ENCODE measurements at regions not wholly inside any gene's neighbourhood (a gene's known extent, or its start where the extent isn't known, plus 50 kb on each side); places are given as distances from the start of the nearest gene placed in this dataset.
A peak's percentile ranks its signal among the peaks of the same experiment; 100 is the strongest.

- no peak for DNase-seq
Measured at GRCh38 chr6:24987446-24988115, 51.8 kb upstream of the RIPOR2 start.

- no peak for DNase-seq
Measured at GRCh38 chr6:24988562-24988961, 52.8 kb upstream of the RIPOR2 start.

- DNase-seq: no peak
Measured at GRCh38 chr6:24990236-24990845, 54.6 kb upstream of the RIPOR2 start.

GRCh38 chr6:24990944-24991809, 55.4 kb upstream of the RIPOR2 start:
- DNase-seq: no peak

- peak; percentile 33 for DNase-seq
Measured at GRCh38 chr6:24991810-24992467, 56.2 kb upstream of the RIPOR2 start.

GRCh38 chr6:24994812-24995211, 59.1 kb upstream of the RIPOR2 start:
- no peak for DNase-seq

- no peak for DNase-seq
Measured at GRCh38 chr6:24995270-24995669, 59.5 kb upstream of the RIPOR2 start.

- no peak for DNase-seq
Measured at GRCh38 chr6:24996269-24996836, 60.6 kb upstream of the RIPOR2 start.

- no peak for DNase-seq
Measured at GRCh38 chr6:24997231-24997630, 61.5 kb upstream of the RIPOR2 start.

GRCh38 chr6:24997905-24998304, 62.1 kb upstream of the RIPOR2 start:
- DNase-seq: no peak

- DNase-seq: no peak
Measured at GRCh38 chr6:25002326-25003091, 66.7 kb upstream of the RIPOR2 start.

- DNase-seq: no peak
Measured at GRCh38 chr6:25004357-25004756, 68.6 kb upstream of the RIPOR2 start.

- no peak for DNase-seq
Measured at GRCh38 chr6:25005010-25005409, 69.2 kb upstream of the RIPOR2 start.

- no peak for DNase-seq
Measured at GRCh38 chr6:25006075-25006474, 70.3 kb upstream of the RIPOR2 start.

- peak; percentile 36 for DNase-seq
Measured at GRCh38 chr6:25006565-25007001, 70.8 kb upstream of the RIPOR2 start.

GRCh38 chr6:25007269-25007699, 71.5 kb upstream of the RIPOR2 start:
- no peak for DNase-seq

- DNase-seq: no peak
Measured at GRCh38 chr6:25008707-25009392, 73.1 kb upstream of the RIPOR2 start.

GRCh38 chr6:25009393-25009710, 73.6 kb upstream of the RIPOR2 start:
- DNase-seq: no peak

GRCh38 chr6:25010176-25010575, 74.4 kb upstream of the RIPOR2 start:
- no peak for DNase-seq

- no peak for DNase-seq
Measured at GRCh38 chr6:25010902-25011625, 75.3 kb upstream of the RIPOR2 start.

- no peak for DNase-seq
Measured at GRCh38 chr6:25012657-25013056, 76.9 kb upstream of the RIPOR2 start.

Data from right hindlimb (tissue), 1 donor.